GM12892 (cell line): ENCODE measurements at regions not wholly inside any gene's neighbourhood (a gene's known extent, or its start where the extent isn't known, plus 50 kb on each side); places are given as distances from the start of the nearest gene placed in this dataset.

ENCODE experiments used
- POLR2A ChIP-seq: IDR thresholded peaks from 2 replicates; pipeline ENCODE4 v1.6.1; 2011; ENCODE audit warnings: low read depth, low read length, control low read depth
- POLR2AphosphoS5 ChIP-seq: IDR thresholded peaks from 2 replicates; pipeline ENCODE4 v1.6.1; 2011; ENCODE audit warnings: low read depth, low read length, control low read depth
- TAF1 ChIP-seq: IDR thresholded peaks from 2 replicates; pipeline ENCODE4 v1.6.1; 2011; ENCODE audit warnings: low read depth, mild to moderate bottlenecking, control low read depth, low read length, borderline replicate concordance

DNA sequence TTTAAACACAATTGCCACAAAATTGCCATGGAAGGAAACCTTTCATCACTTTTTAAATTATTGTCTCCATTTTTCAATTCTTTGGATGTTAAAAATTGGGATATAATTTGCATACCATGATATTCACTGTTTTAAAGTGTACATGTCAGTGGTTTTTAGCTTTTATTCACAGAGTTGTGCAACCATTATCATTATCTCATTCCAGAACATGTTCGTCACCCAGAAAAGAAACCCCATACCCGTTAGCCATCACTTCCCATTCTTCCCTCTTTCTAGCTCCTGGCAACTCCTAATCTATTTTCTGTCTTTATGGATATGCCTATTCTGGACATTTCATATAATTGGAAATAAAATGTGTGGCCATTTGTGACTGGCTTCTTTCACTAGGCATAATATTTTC is 260.3 kb upstream of the FERD3L start:
- TF ChIP-seq POLR2A = no peak
- no peak for TF ChIP-seq POLR2AphosphoS5
- no peak for TF ChIP-seq TAF1
